ENCODE measurements at regions not wholly inside any gene's neighbourhood (a gene's known extent, or its start where the extent isn't known, plus 50 kb on each side); places are given as distances from the start of the nearest gene placed in this dataset.

DNA sequence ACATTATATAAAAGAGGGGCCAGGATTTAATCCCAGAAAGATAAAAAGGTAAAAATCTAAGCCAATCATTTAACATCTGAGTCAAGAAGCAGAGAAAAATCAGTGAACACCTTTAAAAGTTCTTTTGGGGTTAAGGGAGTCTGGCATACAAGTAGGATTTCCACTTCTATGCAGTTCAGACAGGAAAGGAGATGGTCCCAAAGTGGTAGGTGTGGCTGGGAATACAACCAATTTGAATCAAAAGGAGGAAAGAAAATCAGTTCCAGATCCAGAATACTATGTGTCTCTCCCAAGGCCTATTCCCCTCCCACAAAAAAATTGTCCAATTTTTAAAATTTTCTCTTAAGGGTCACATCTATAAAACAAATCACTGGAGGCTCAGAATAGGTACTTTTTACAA lies 167.4 kb downstream of the PHLDA1 start (continued):
- TF ChIP-seq, protein P1, sequence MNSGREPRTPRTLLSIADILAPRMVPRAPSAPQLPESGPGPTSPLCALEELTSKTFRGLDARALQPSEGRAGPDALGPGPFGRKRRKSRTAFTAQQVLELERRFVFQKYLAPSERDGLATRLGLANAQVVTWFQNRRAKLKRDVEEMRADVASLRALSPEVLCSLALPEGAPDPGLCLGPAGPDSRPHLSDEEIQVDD (CRISPR knock-in tag; IDR thresholded peaks at IDR 0.05; ENCODE audit: borderline replicate concordance) = no peak

DNA sequence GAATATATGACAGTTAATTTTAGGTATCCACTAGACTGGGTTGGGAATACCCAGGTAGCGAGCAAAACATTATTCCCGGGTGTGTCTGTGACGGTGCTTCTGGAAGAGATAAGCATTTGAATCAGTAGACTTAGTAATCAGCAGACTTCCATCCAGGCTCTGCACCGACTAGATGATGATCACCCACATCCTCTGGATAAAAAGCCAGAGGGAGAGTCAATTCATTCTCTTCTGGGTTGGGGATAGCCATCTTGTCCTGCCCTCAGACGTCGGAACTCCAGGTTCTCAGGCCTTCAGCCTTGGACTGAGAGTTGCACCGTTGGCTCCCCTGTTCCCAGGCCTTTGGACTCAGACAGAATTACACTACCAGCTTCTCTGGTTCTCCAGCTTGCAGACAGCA lies 168.0 kb downstream of the PHLDA1 start:
- 59% methylated on average over 5 of the region's 7 CpGs for WGBS (ENCODE audit: low lambda C conversion rate)
- Histone ChIP-seq H3K4me2 (ENCODE audit: low read depth, low read length) (0 out of 2 replicates have a peak overlapping the region, but pooled peaks have one; percentile 44), H3K9me3 (ENCODE audit: low read length) (no peaks in the 10 kb centered on the region), H3K36me3 (replicated peaks in 1 of 2; ENCODE audit: control insufficient read depth in 1 of 2, insufficient read depth in 2 of 2, low read length in 2 of 2) (no peaks in the 10 kb centered on the region), H3K79me2 (ENCODE audit: insufficient read depth, low read length) (no peaks in the 10 kb centered on the region), H3K4me3 (replicated peaks in 1 of 3; ENCODE audit: insufficient read depth in 1 of 3, low read depth in 2 of 3, low read length in 3 of 3) (no peak overlapping the region), H3K27me3 (ENCODE audit: control insufficient read depth in 1 of 2, insufficient read depth in 2 of 2, low read length in 2 of 2) (no peaks in the 10 kb centered on the region), H2AFZ (ENCODE audit: low read length) (no peak overlapping the region), H3K9ac (ENCODE audit: insufficient read depth, low read depth, low read length) (no peak overlapping the region), H3K4me1 (ENCODE audit: insufficient read depth, low read length) (peaks cover 17% of the 10 kb centered on the region; the same call in 1 of the 2 replicates), H4K20me1 (ENCODE audit: insufficient read depth, low read length) (no peaks in the 10 kb centered on the region), H3K27ac (ENCODE audit: extremely low read length, insufficient read depth, low read length) (no peak overlapping the region)
- TF ChIP-seq IKZF1 (IDR thresholded peaks at IDR 0.05) = no peak
- no peak for TF ChIP-seq SALL1 (CRISPR knock-in tag; IDR thresholded peaks at IDR 0.05)
- no peak for TF ChIP-seq ZNF24 (IDR thresholded peaks at IDR 0.05)
- no peak for TF ChIP-seq ZNF468 (CRISPR knock-in tag; IDR thresholded peaks at IDR 0.05)
- TF ChIP-seq ZNF552 (CRISPR knock-in tag; IDR thresholded peaks at IDR 0.05; ENCODE audit: borderline replicate concordance) = no peak
- TF ChIP-seq REL (CRISPR knock-in tag; conservative IDR thresholded peaks at IDR 0.05) = no peak
- TF ChIP-seq RXRA (CRISPR knock-in tag; IDR thresholded peaks at IDR 0.05) = no peak
- no peak for TF ChIP-seq ZMYM4 (CRISPR knock-in tag; IDR thresholded peaks at IDR 0.05)
- TF ChIP-seq, protein P2, sequence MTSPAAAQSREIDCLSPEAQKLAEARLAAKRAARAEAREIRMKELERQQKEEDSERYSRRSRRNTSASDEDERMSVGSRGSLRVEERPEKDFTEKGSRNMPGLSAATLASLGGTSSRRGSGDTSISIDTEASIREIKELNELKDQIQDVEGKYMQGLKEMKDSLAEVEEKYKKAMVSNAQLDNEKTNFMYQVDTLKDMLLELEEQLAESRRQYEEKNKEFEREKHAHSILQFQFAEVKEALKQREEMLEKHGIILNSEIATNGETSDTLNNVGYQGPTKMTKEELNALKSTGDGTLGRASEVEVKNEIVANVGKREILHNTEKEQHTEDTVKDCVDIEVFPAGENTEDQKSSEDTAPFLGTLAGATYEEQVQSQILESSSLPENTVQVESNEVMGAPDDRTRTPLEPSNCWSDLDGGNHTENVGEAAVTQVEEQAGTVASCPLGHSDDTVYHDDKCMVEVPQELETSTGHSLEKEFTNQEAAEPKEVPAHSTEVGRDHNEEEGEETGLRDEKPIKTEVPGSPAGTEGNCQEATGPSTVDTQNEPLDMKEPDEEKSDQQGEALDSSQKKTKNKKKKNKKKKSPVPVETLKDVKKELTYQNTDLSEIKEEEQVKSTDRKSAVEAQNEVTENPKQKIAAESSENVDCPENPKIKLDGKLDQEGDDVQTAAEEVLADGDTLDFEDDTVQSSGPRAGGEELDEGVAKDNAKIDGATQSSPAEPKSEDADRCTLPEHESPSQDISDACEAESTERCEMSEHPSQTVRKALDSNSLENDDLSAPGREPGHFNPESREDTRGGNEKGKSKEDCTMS (CRISPR knock-in tag; conservative IDR thresholded peaks at IDR 0.05) = no peak
- TF ChIP-seq CREB1 (IDR thresholded peaks at IDR 0.05) = no peak
- TF ChIP-seq CREB1 (CRISPR knock-in tag; IDR thresholded peaks at IDR 0.05) = no peak
- no peak for TF ChIP-seq AGO2 (optimal IDR thresholded peaks at IDR 0.05; ENCODE audit: low read depth, low read length)
- TF ChIP-seq PHF21A (CRISPR knock-in tag; IDR thresholded peaks at IDR 0.05) = no peak
- DNase-seq (ENCODE audit: low spot score) (no peak), ATAC-seq (0 out of 3 replicates have a peak, but pooled peaks have one; percentile 42), FAIRE-seq (no peak)
- in situ Hi-C loops (cut with HindIII; ENCODE audit: extremely low pct_ligation_motif_present, low pct_unique_long_range_greater_than_20kb) (no loop called here), intact Hi-C loops (cut with micrococcal nuclease; ENCODE audit: unreplicated experiment) (no loop called here)
- BruUV-seq (replicated peaks) = no TSS peak
- ChIA-PET CTCF (ENCODE audit: low intra/inter-chr PET ratio, low total read pairs) (no interaction called here), POLR2A (interaction anchor here (1.2 to 2.0 kb wide), 2 partner anchors 168 to 197 kb away, joined by 6 to 7 read pairs; partner anchors contain the start of gene PHLDA1)
